BLaER1 (cell line): ENCODE measurements at regions not wholly inside any gene's neighbourhood (a gene's known extent, or its start where the extent isn't known, plus 50 kb on each side); places are given as distances from the start of the nearest gene placed in this dataset.

Experiments
- H3K27ac ChIP-seq: shearing (Covaris generic); formaldehyde crosslinking; 2 replicates; pipeline ENCODE4 v1.8.1; 2022
- H3K27me3 ChIP-seq: shearing (Covaris generic); formaldehyde crosslinking; 2 replicates; pipeline ENCODE4 v1.8.1; 2022
- H3K36me3 ChIP-seq: shearing (Covaris generic); formaldehyde crosslinking; 2 replicates; pipeline ENCODE4 v1.8.1; 2022
- H3K4me1 ChIP-seq: shearing (Covaris generic); formaldehyde crosslinking; 2 replicates; pipeline ENCODE4 v1.8.1; 2022
- H3K4me2 ChIP-seq: shearing (Covaris generic); formaldehyde crosslinking; 2 replicates; pipeline ENCODE4 v1.8.1; 2022
- H3K4me3 ChIP-seq: shearing (Covaris generic); formaldehyde crosslinking; 2 replicates; pipeline ENCODE4 v1.8.1; 2022
- H3K9ac ChIP-seq: shearing (Covaris generic); formaldehyde crosslinking; 2 replicates; pipeline ENCODE4 v1.8.1; 2022
- H3K9me3 ChIP-seq: shearing (Covaris generic); formaldehyde crosslinking; 2 replicates; pipeline ENCODE4 v1.8.1; 2022
- H4K20me1 ChIP-seq: shearing (Covaris generic); formaldehyde crosslinking; 2 replicates; pipeline ENCODE4 v1.8.1; 2022
- Cebpa-rat ChIP-seq: shearing (Covaris generic); IDR thresholded peaks from 2 replicates; pipeline ENCODE4 v1.8.1; 2022

DNA sequence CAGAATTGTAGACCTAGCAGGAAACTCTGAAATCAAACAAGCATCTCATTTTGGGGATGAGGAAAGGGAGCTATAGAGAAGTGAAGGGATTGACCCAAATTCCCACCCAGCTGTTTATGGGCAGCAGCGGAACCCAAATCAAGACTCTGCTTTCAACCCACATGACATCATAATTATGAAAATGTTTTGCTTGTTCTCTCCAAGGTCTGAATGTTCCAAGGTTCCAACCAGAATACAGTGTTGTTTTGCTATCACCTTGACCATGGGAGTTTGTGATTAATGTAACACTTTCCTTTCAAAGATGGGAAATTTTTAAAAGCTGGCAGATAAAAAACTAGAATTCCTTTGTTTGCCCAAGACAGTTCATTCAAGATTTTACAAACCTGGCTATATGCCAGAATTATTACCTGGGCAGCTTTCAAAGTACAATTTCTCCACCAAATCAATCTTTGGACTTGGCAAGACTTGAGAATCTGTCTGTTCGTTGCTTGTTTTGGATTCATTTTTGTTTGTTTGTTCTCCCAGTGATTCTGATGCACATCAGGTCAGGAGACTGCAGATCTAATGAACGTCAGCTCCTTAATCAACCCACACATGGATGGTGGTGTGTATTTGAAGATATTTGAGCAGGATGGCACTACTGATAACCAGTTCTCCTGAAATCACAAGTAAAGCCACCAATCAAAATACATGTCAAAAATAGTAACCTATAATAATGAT is 322.7 kb downstream of the FOXO1 start:
- no peak overlapping the region for H3K9ac ChIP-seq
- H4K20me1 ChIP-seq, result no peaks in the 10 kb centered on the region
- no peak overlapping the region for H3K27ac ChIP-seq
- H3K27me3 ChIP-seq, result no peaks in the 10 kb centered on the region
- no peaks in the 10 kb centered on the region for H3K36me3 ChIP-seq
- H3K9me3 ChIP-seq, result peaks cover 11% of the 10 kb centered on the region
- no peak for TF ChIP-seq Cebpa-rat
- H3K4me2 ChIP-seq, result no peak overlapping the region
- no peaks in the 10 kb centered on the region for H3K4me1 ChIP-seq
- no peak overlapping the region for H3K4me3 ChIP-seq

DNA sequence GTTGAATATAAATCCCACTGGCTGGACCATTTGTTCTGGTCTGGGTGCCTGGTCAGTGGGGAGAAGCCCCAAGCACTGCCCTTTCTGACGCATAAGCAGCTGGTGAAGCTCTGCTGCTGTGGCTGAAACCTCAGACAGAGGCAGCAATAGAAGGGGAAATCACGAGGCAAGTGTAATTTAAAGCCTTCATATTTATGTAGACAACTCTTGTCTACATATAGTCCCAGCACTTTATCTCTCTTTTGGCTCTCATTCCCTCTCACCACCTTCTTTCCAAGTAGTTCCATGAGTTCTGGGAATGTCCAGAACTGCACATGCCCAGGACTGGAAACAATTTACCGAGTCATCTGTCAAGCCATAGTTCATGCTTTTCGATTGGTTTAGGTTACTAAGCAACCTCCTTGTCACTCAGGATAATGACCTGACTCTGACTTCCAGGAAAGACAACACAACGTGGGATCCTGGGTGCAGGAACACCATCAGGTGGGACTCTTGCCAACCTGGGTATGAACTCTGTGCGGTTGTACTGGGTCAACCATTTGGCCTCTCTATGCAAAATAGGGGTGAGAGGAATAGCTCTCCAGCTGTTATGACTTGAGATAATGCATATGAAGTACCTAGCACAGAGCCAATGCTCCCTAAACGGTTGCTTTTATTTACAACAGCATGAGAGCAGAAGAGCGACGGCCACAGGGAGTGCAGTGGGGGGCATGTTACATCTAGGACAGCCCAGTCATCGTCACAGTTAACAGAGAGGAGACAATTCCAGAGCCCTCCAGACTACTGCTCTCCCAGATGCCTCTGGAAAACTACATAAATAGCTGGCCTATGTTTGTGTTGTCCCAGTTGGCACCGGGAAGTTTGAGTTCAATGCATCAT is 321.9 kb downstream of the FOXO1 start:
- Histone ChIP-seq H3K27me3 (no peaks in the 10 kb centered on the region), H3K9me3 (peaks cover 11% of the 10 kb centered on the region), H4K20me1 (no peaks in the 10 kb centered on the region), H3K4me2 (no peak overlapping the region), H3K4me3 (no peak overlapping the region), H3K27ac (no peak overlapping the region), H3K9ac (no peak overlapping the region), H3K36me3 (no peaks in the 10 kb centered on the region), H3K4me1 (no peaks in the 10 kb centered on the region)
- TF ChIP-seq Cebpa-rat, result no peak

DNA sequence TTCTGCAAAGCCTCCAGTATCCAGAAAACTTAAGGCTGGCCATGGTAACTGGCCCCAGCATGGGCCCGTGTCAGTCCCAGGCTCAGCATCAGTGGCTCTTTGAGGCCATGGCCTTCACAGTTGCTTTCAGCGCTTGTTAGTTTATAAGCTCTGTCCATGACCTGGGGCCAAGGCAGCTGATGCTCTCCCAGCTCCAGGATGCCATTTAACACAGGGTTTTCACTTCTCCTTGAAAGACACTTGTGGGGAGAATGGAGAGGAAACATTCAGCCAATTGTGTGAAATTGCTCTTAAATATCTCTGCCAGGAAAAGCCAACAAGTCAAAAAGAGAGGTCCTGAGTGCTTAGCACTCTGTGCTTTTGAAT is 321.3 kb downstream of the FOXO1 start:
- peaks cover 11% of the 10 kb centered on the region for H3K9me3 ChIP-seq
- no peaks in the 10 kb centered on the region for H3K36me3 ChIP-seq
- H3K4me3 ChIP-seq, result no peak overlapping the region
- H4K20me1 ChIP-seq, result no peaks in the 10 kb centered on the region
- H3K27me3 ChIP-seq, result no peaks in the 10 kb centered on the region
- no peak overlapping the region for H3K9ac ChIP-seq
- no peak overlapping the region for H3K27ac ChIP-seq
- no peak for TF ChIP-seq Cebpa-rat
- no peak overlapping the region for H3K4me2 ChIP-seq
- H3K4me1 ChIP-seq, result no peaks in the 10 kb centered on the region

DNA sequence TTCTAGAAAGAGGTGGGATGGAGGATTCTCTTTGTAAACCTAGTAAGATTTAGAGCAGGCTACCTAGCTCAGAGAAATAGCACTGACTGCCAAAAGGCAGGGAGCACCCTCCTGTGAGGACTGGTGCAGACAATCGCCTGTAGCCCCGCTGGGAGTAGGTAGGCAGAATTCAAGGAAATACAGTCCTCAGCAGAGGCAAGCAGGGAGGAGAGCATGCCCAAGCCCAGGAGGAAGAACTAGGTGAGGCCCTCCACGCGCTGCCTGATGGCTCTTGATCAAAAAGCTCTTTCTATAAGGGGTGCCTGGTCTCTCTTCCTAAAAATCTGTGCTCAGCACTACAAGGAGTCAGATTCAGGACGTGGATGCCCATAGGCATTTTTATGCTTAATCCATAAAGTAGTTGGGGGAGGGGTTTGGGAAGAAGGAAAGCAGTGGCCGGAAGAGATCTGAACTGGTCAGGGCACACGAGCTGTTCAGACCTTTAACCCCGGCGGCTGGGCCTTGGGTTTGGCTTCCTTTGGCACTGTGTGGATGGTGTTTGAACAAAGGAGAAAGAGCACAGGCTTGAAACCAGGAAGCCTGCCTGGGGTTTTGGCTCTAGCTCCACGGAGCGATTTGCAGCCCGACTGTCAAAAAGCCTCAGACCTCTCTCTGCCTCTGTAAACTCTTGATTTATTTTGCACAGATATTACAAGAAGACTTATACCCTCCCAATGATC is 320.6 kb downstream of the FOXO1 start:
- no peak overlapping the region for H3K9ac ChIP-seq
- TF ChIP-seq Cebpa-rat, result no peak

GRCh38 chr13:40346592-40346991 is 319.8 kb downstream of the FOXO1 start:
- no peaks in the 10 kb centered on the region for H3K36me3 ChIP-seq
- H3K9me3 ChIP-seq, result peaks cover 10% of the 10 kb centered on the region
- H3K27ac ChIP-seq, result no peak overlapping the region
- TF ChIP-seq Cebpa-rat, result no peak
- H3K27me3 ChIP-seq, result no peaks in the 10 kb centered on the region
- no peaks in the 10 kb centered on the region for H3K4me1 ChIP-seq
- H3K4me2 ChIP-seq, result no peak overlapping the region
- H4K20me1 ChIP-seq, result no peaks in the 10 kb centered on the region
- no peak overlapping the region for H3K9ac ChIP-seq
- no peak overlapping the region for H3K4me3 ChIP-seq

More for the DNA sequence above, 320.6 kb downstream of the FOXO1 start:
- Histone ChIP-seq H3K4me1 (no peaks in the 10 kb centered on the region), H3K9me3 (peaks cover 11% of the 10 kb centered on the region), H3K27ac (no peak overlapping the region), H3K4me2 (no peak overlapping the region), H3K36me3 (no peaks in the 10 kb centered on the region), H3K4me3 (no peak overlapping the region), H4K20me1 (no peaks in the 10 kb centered on the region), H3K27me3 (no peaks in the 10 kb centered on the region)

DNA sequence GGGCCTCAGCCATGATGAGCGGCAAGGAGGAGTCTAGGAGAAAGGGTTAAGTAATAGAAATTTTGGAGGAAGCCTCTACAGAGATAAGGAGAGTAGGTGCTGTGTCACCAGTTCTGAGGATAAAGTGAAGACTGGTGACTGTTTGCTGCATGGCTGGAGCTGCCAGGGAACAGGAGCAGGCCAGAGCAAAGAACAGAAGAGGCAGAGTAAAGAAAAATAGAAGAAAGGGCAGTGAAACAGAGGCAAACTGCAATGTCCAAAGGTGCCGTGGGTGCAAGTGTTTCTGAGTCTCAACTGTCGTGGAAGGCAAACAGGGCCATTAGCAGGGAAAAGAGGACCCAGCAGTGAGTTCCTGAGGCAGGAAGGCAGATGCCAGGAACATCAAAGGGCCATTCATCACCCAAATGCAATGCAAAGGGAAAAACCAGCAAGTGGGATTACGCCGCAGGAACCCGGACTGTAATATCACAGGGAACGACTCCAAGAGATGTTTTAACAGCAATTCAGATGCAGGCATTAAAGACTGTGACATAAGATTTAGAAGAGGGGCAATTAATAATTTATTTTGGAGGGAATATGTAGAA is 318.3 kb downstream of the FOXO1 start:
- H3K4me2 ChIP-seq, result no peak overlapping the region
- H3K4me3 ChIP-seq, result no peak overlapping the region
- H3K36me3 ChIP-seq, result no peaks in the 10 kb centered on the region
- H3K9me3 ChIP-seq, result no peaks in the 10 kb centered on the region
- H4K20me1 ChIP-seq, result no peaks in the 10 kb centered on the region
- H3K4me1 ChIP-seq, result no peaks in the 10 kb centered on the region
- H3K27me3 ChIP-seq, result no peaks in the 10 kb centered on the region
- no peak overlapping the region for H3K9ac ChIP-seq
- H3K27ac ChIP-seq, result no peak overlapping the region
- no peak for TF ChIP-seq Cebpa-rat

- H3K27ac ChIP-seq, result no peak overlapping the region
- H3K4me2 ChIP-seq, result no peak overlapping the region
- H3K9ac ChIP-seq, result no peak overlapping the region
- H4K20me1 ChIP-seq, result no peaks in the 10 kb centered on the region
- no peak for TF ChIP-seq Cebpa-rat
- no peaks in the 10 kb centered on the region for H3K36me3 ChIP-seq
- no peaks in the 10 kb centered on the region for H3K4me1 ChIP-seq
- H3K9me3 ChIP-seq, result no peaks in the 10 kb centered on the region
- no peaks in the 10 kb centered on the region for H3K27me3 ChIP-seq
- no peak overlapping the region for H3K4me3 ChIP-seq
Measured at GRCh38 chr13:40350283-40350992, 316.0 kb downstream of the FOXO1 start.

DNA sequence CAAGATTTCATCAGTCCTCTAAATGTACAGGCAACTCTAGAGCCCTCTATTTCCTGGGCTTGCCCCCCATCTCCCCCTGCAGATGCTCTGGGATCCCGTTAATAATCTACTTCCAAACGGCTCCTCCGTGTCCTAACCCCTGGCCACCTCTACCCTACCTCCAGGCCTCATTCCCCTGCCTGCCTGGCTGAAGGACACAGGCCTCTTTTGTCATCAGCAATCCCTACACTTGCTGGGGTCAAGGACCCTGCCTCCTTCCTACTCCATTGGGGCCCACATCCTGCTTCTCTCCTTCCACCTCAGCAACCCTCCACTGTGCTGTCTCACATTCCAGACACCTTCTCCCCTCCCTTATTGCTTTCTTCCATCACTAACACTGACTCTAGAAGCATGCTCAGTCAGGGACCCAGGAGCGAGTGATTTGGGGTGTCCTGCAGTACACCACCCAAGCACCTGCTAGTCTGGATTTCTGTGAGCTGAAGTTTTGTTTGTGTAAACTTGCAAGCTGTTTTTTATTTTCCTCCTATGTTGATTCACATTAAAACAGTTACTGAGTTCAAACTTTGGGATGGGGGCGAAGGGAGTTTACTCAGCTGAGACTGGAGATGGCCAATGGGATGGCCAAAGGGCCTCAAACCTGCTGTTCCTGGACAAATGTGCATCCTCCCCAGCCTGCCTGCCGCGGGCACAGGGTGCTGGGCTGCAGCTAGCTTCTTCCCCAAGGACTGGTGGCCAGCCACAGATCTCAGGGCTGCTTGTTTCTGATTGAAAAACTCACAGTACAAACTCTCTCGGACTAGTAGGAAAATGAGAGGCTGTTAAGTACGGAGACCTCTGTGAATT is 314.7 kb downstream of the FOXO1 start:
- Histone ChIP-seq H3K9ac (no peak overlapping the region), H3K9me3 (no peaks in the 10 kb centered on the region), H3K36me3 (no peaks in the 10 kb centered on the region), H3K4me2 (no peak overlapping the region), H3K27me3 (no peaks in the 10 kb centered on the region), H3K4me1 (no peaks in the 10 kb centered on the region), H4K20me1 (no peaks in the 10 kb centered on the region), H3K27ac (no peak overlapping the region), H3K4me3 (no peak overlapping the region)
- TF ChIP-seq Cebpa-rat, result no peak
